ENCODE measurements at regions not wholly inside any gene's neighbourhood (a gene's known extent, or its start where the extent isn't known, plus 50 kb on each side); places are given as distances from the start of the nearest gene placed in this dataset.
"Not testable (repeated sequence)": the region's sequence is repeated elsewhere in the genome, so short reads cannot be mapped to it uniquely, and the experiment has no call there.

- DNase-seq (ENCODE audit: low read depth), result no peak
- TF ChIP-seq CTCF (conservative IDR thresholded peaks at IDR 0.05; ENCODE audit: control insufficient read depth, insufficient read depth, low read depth, low read length), result no peak
- no peak overlapping the region for H3K4me3 ChIP-seq (ENCODE audit: control insufficient read depth, low read depth, low read length)
These were observed 1140.4 kb downstream of the PCDH9 start for GRCh38 chr13:66089711-66090110.

DNA sequence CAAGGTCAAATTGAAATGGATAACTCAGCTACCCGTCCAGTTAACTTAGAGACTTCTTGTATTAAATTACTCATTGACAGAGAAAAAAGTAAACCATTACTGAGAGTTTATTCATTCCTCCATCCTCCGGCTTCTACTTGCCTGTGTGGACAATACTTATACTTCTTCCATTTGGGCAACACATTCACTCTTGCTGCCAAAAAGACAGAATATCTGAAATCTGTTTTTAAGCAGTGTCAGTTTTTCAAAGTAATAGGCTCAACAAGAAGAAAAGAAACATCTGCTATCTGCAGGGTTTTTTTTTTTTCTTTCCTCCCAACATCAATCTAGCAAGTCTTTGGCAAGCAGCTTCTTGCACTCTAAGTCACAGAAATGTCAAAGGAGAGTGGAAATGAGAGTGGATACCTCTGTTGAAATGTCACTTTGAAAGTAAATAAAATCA, 1142.8 kb downstream of the PCDH9 start:
- TF ChIP-seq CTCF (conservative IDR thresholded peaks at IDR 0.05; ENCODE audit: control insufficient read depth, insufficient read depth, low read depth, low read length), result no peak
- no peak overlapping the region for H3K4me3 ChIP-seq (ENCODE audit: control insufficient read depth, low read depth, low read length)
- no peak for DNase-seq (ENCODE audit: low read depth)

- H3K4me3 ChIP-seq (ENCODE audit: control insufficient read depth, low read depth, low read length), result no peak overlapping the region
- TF ChIP-seq CTCF (conservative IDR thresholded peaks at IDR 0.05; ENCODE audit: control insufficient read depth, insufficient read depth, low read depth, low read length), result no peak
- DNase-seq (ENCODE audit: low read depth), result peak; percentile 46
These were observed 1152.9 kb downstream of the PCDH9 start for GRCh38 chr13:66077132-66077689.

DNA sequence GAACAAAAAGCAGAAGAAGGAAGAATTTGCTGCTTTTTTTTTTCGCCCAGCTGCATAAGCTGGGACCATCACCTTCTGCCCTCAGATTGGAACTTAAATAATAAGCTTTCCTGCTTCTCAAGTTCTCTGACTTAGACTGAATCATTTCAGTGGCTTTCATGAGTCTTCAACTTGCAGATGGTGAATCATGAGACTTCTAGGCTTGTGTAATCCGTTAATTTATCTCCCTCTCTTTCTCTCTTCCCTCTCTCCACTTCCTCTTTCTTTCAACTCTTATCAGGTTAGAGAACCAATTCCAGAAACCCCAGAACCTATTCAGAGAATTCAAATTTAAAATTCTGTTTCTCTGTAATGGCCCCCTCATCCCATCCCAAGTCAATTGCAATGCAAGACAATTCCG, 1153.7 kb downstream of the PCDH9 start:
- H3K4me3 ChIP-seq (ENCODE audit: control insufficient read depth, low read depth, low read length), result no peak overlapping the region
- TF ChIP-seq CTCF (conservative IDR thresholded peaks at IDR 0.05; ENCODE audit: control insufficient read depth, insufficient read depth, low read depth, low read length), result no peak
- DNase-seq (ENCODE audit: low read depth), result peak; percentile 66

- no peak overlapping the region for H3K4me3 ChIP-seq (ENCODE audit: control insufficient read depth, low read depth, low read length)
- no peak for TF ChIP-seq CTCF (conservative IDR thresholded peaks at IDR 0.05; ENCODE audit: control insufficient read depth, insufficient read depth, low read depth, low read length)
- DNase-seq (ENCODE audit: low read depth), result no peak
These were observed 1156.0 kb downstream of the PCDH9 start for GRCh38 chr13:66074018-66074615.

- H3K4me3 ChIP-seq (ENCODE audit: control insufficient read depth, low read depth, low read length), result not testable (repeated sequence)
- peak; percentile 3 for DNase-seq (ENCODE audit: low read depth)
These were observed 1158.0 kb downstream of the PCDH9 start for GRCh38 chr13:66072097-66072496.

DNA sequence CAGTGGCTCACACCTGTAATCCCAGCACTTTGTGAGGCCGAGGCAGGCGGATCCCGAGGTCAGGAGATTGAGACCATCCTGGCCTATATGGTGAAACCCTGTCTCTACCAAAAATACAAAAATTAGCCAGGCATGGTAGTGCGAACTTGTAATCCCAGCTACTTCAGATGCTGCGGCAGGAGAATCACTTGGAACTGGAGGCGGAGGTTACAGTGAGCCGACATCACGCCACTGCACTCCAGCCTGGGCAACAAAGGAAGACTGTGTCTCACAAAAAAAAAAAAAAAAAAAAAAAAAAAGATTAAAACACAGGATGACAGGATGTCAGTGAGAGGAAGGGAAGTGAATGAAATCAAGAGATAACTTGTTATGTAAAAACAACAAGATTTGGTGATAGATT, 1158.5 kb downstream of the PCDH9 start:
- H3K4me3 ChIP-seq (ENCODE audit: control insufficient read depth, low read depth, low read length), result no peak overlapping the region
- no peak for DNase-seq (ENCODE audit: low read depth)
- no peak for TF ChIP-seq CTCF (conservative IDR thresholded peaks at IDR 0.05; ENCODE audit: control insufficient read depth, insufficient read depth, low read depth, low read length)

Measured in fibroblast of mammary gland (primary cell).